ENCODE measurements at regions not wholly inside any gene's neighbourhood (a gene's known extent, or its start where the extent isn't known, plus 50 kb on each side); places are given as distances from the start of the nearest gene placed in this dataset.
"Not testable (repeated sequence)": the region's sequence is repeated elsewhere in the genome, so short reads cannot be mapped to it uniquely, and the experiment has no call there.

DNA sequence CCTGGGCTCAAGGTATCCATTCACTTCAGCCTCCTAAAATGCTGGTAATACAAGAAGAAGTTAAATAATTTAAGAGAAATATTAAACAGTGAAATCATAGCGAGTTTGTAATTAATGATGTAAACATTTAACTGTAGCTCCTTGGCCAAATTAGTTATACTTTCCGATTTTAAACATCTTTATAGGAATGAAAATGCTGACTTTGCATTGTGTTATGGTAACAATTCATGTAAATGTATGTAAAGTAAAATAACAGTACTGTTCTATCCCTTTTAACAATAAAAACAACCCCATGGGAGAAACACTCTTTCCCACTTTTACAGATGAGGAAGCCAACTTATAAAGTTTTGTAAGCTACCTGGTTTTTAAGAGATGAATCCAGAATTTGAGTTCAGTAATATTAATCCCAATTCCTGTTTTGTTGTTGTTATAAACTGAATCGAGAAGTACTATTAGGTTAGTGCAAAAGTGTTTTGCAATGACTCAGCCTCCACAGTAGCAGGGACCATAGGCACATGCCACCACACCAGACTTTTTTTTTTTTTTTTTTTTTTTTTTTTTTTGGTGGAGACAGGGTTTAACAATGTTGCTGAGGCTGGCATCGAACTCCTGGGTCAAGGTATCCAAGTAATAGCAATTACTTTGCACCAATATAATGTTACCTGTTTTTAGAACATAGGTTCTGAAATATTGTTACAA lies 1360.4 kb downstream of the BRINP3 start:
- DNase-seq (ENCODE audit: low read depth), result no peak

GRCh38 chr1:189121941-189122340 lies 1355.7 kb downstream of the BRINP3 start:
- no peak for DNase-seq (ENCODE audit: low read depth)

- no peak for DNase-seq (ENCODE audit: low read depth)
Measured at GRCh38 chr1:189125694-189126093, 1352.0 kb downstream of the BRINP3 start.

DNA sequence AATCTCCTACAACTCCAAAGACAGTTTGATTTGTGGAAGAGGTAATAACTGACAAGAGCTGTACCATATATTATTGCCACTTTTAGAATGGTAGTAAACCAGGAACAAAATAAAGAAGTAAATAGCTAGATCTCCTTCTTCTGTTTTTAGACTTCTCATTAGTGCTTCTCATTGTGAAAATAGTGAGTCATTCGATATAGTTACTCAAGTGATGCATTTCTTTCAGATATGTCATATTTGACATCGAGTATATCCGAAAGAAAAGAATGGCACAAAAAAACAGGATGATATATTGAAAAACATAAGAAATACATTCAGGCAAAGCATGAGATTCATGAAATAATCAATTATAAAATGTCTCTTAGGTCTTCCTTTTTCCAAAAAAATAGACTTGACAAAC lies 1346.1 kb downstream of the BRINP3 start:
- DNase-seq (ENCODE audit: low read depth), result no peak

DNA sequence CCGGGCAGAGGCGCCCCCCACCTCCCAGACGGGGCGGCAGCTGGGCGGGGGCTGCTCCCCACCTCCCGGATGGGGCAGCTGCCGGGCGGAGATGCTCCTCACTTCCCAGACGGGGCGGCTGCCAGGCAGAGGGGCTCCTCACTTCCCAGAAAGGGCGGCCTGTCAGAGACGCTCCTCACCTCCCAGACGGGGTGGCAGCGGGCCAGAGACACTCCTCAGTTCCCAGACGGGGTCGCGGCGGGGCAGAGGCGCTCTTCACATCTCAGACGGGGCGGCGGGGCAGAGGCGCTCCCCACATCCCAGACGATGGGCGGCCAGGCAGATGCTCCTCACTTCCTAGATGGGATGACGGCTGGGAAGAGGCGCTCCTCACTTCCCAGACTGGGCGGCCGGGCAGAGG lies 1337.9 kb downstream of the BRINP3 start:
- DNase-seq (ENCODE audit: low read depth), result not testable (repeated sequence)

DNA sequence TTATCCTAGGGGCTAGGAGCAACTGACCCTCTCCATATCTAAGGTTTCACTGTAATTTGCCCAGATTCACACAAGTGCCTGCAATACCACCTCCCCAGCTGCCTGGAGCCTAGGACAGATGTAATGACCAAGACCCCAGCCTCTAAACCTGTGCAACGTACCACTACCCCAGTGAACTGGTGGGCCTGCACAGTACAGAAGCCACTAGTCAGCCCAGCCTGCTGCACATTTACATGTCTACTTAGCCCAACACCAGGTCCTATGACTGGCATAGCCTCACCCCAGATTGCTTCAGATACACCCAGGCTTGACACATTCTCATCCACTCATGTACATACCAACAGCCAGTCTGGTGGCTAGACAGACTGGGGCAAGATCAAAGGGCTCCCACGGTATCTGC lies 1336.6 kb downstream of the BRINP3 start:
- no peak for DNase-seq (ENCODE audit: low read depth)

GRCh38 chr1:189149547-189150375 lies 1327.9 kb downstream of the BRINP3 start:
- DNase-seq (ENCODE audit: low read depth), result no peak

- no peak for DNase-seq (ENCODE audit: low read depth)
Measured at GRCh38 chr1:189150624-189151023, 1327.0 kb downstream of the BRINP3 start.

DNA sequence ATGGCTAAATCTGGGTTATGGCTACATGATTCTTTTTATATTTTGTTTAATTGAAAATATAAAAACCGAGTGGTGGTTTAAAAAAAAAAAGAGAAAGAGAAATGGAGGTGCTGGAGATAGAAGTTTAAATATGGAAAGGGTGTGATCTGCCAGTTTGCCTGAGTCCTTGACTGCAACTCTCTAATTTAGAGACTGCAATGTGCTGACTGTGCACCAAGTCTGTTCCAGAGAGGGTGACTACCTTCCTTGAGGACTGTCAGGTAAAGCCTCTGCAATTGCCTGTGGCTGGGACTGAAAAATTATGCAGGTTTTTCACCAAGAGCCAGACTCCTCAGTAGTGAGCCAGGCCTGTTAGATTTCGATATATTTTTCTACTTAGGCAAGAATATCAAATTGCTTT lies 1326.3 kb downstream of the BRINP3 start:
- no peak for DNase-seq (ENCODE audit: low read depth)

DNA sequence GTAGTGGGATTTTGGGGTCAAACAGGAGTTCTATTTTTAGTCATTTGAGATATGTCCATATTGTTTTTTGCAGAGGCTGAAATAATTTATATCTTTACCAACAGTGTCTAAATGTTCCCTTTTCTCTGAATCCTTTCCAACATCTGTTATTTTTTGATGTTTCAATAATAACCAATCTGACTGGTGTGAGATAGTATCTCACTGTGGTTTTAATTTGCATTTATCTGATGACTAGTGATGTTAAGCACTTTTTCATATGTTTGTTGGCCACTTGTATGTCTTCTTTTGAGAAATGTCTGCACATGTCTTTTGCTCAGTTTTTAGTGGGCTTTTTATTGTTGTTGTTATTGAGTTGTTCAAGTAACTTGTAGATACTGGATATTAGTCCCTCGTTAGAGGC lies 1325.0 kb downstream of the BRINP3 start:
- no peak for DNase-seq (ENCODE audit: low read depth)

DNA sequence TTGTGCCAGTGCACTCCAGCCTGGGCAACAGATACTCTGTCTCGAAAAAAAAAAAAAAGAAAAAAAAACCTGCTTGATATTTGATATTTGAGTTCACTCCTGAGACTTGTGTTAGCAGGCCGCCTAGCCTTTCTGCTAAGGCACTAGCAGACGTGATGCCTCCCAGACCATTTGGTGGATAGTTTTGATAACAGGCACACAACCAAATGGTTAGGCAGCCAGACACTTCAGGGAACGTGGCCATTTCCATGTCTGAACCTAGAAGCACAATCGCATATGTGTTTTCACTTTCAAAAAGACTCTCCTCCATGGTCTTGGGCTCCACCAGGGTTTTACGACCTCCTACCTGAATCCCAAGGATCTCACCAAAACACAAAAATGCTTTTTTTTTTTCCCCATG lies 1319.5 kb downstream of the BRINP3 start:
- DNase-seq (ENCODE audit: low read depth), result no peak

DNA sequence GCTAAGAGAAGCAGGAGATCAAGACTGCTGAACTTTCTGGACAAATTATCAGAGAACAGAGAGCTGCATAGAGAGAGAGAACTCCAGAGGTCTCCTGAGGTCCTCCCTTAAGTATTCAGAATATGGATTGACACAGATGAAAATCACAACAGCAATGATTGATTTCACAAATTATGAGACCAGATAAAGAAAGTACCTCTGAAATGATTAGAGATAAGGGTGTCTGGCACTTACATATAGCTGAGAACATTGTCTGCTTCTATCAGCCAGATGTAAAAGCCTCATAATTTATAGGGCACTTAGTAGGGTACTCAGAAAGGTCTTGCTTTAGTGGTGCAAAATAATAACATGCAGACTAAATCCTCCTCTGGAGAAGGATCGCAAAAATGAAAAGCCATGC lies 1301.8 kb downstream of the BRINP3 start:
- DNase-seq (ENCODE audit: low read depth), result no peak

DNA sequence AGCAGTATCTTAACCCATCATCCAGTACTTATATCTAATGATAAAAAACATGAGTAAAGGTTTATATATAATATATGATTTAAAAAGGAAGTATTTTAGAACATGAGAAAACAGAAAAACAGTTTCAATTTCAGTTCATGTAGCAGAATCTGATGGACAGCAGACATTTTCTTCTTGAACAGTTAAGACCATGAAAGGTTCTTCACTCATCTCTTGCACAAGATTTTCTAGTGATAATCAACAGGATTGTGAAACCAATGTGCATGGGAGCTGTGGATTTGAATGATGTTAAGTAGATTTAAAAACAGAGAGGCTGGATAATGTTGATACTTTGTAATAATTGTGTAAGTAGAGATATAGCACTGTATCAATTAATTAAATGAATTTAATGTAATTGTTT lies 1297.6 kb downstream of the BRINP3 start:
- no peak for DNase-seq (ENCODE audit: low read depth)

- DNase-seq (ENCODE audit: low read depth), result no peak
Measured at GRCh38 chr1:189185097-189185496, 1292.6 kb downstream of the BRINP3 start.

GRCh38 chr1:189192741-189193520 lies 1284.7 kb downstream of the BRINP3 start:
- no peak for DNase-seq (ENCODE audit: low read depth)

GRCh38 chr1:189205863-189206262 lies 1271.8 kb downstream of the BRINP3 start:
- no peak for DNase-seq (ENCODE audit: low read depth)

GRCh38 chr1:189206617-189207016 lies 1271.0 kb downstream of the BRINP3 start:
- no peak for DNase-seq (ENCODE audit: low read depth)

- no peak for DNase-seq (ENCODE audit: low read depth)
Measured at GRCh38 chr1:189211742-189212141, 1265.9 kb downstream of the BRINP3 start.

DNA sequence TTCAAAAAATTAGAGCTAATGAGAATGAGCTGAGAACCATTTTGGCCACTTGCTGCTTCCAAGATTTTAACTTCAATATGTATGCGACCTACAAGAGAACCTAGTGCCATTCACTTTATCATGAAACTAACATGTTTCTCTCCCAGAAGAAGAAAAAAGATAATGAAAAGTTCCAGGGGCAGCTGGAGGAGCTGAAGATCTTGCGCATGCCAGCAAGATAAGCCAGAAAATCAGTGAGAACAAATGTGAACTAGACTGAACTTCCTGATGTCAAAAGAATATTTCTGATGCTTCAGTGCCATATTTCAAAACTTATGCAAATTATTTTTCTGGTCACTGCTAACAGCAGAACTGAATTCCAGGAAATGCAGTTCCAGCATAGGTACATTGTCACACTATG lies 1265.1 kb downstream of the BRINP3 start:
- no peak for DNase-seq (ENCODE audit: low read depth)

- no peak for DNase-seq (ENCODE audit: low read depth)
Measured at GRCh38 chr1:189216886-189217285, 1260.8 kb downstream of the BRINP3 start.

- no peak for DNase-seq (ENCODE audit: low read depth)
Measured at GRCh38 chr1:189217646-189218045, 1260.0 kb downstream of the BRINP3 start.

DNA sequence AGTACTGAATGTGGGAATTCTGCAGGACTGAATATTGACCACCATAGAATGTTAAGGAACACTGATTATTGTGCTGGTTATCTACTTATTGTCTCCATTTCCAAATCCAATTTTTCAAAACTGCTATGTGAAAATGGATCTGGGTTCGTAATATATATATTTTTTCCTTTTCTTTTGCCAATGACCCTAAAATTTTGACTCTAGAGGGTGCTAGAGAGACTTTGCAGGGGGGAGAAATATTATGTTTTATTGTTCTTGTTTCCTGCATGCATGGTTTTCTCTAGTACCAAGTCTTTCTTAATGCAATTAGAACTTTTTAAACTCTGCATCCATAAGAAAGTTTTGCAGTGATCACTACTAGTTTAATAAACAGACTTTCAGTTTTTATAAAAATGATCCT lies 1256.9 kb downstream of the BRINP3 start:
- no peak for DNase-seq (ENCODE audit: low read depth)

DNA sequence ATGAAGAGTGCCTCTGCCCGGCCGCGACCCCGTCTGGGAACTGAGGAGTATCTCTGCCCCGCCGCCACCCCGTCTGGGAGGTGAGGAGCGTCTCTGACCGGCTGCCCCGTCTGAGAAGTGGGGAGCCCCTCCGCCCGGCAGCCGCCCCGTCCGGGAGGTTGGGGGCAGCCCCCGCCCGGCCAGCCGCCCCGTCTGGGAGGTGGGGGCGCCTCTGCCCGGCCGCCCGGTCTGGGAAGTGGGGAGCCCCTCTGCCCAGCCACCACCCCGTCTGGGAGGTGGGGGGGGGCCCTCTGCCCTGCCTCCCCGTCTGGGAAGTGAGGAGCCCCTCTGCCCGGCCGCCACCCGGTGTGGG lies 1251.9 kb downstream of the BRINP3 start:
- DNase-seq (ENCODE audit: low read depth), result not testable (repeated sequence)
